CD1c-positive myeloid dendritic cell (primary cell): ENCODE measurements at regions not wholly inside any gene's neighbourhood (a gene's known extent, or its start where the extent isn't known, plus 50 kb on each side); places are given as distances from the start of the nearest gene placed in this dataset.

ENCODE experiments used
- DNase-seq: peaks from one replicate; pipeline ENCODE4 v3.0.0-alpha.2; 2016; ENCODE audit errors: extremely low spot score

DNA sequence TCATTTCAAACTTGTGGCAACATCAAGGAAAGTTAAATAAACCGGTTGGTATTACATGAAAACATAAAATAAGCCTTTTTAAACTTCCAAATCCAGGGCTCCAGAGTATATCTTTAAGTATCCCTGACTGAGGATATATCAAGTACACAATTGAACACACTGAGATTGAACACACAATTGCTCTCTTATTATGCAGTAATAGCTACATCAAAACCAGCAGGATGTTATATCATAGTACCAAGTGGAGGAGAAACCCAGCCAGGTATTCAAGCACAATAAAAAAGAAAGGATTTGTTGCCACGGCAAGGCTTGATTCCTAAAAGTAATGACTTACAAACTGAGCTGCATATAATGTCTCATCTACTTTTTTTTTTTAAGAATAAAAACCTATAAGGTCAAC, 605.8 kb downstream of the SPOCK3 start:
- DNase-seq, result no peak

GRCh38 chr4:166635367-166635766, 598.9 kb downstream of the SPOCK3 start:
- DNase-seq, result no peak

DNA sequence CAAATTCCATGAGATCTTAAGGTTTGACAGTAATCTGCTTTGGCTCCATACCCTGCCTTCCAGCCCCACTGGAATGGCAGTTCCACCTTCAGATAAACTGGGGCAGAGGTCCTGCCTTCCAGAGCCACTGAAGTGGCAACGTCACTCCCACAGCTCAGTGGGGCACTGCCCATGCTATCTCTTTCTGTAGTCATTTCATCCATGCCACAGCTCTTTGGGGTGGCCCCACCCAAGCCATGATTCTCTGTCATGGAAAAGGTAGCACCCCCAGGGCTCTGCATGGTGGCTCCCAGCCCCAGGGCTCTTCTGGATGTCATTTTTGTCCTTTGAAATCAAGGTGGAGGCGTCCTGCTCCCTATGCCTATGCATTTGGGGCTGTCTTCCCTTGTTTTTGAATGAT, 596.5 kb downstream of the SPOCK3 start:
- DNase-seq, result no peak

GRCh38 chr4:166655231-166655630, 579.1 kb downstream of the SPOCK3 start:
- no peak for DNase-seq

DNA sequence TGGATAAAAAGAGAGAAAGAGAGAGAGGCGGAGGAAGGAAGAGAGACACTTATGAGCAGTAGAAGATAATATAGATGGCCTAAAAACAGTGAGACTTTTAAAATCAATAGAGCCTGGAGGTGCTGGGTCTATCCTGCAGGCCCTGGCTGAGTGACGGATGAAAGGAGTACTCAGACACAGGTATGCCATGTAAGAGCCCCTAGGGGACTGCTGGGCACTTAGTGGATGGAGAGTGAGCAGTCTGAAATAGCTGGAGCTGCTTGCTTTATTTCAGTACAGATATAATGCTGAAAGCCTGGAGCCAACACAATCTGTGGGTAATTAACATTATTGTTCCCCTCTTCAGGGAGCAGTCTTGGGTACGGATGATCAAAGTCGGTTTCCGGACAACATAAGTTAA, 578.6 kb downstream of the SPOCK3 start:
- DNase-seq, result no peak

GRCh38 chr4:166657261-166657660, 577.0 kb downstream of the SPOCK3 start:
- DNase-seq, result no peak

- DNase-seq, result no peak
Measured at GRCh38 chr4:166658585-166658984, 575.7 kb downstream of the SPOCK3 start.

GRCh38 chr4:166662266-166662843, 571.9 kb downstream of the SPOCK3 start:
- DNase-seq, result no peak

GRCh38 chr4:166670341-166670740, 564.0 kb downstream of the SPOCK3 start:
- DNase-seq, result no peak

- DNase-seq, result no peak
Measured at GRCh38 chr4:166673911-166674310, 560.4 kb downstream of the SPOCK3 start.

DNA sequence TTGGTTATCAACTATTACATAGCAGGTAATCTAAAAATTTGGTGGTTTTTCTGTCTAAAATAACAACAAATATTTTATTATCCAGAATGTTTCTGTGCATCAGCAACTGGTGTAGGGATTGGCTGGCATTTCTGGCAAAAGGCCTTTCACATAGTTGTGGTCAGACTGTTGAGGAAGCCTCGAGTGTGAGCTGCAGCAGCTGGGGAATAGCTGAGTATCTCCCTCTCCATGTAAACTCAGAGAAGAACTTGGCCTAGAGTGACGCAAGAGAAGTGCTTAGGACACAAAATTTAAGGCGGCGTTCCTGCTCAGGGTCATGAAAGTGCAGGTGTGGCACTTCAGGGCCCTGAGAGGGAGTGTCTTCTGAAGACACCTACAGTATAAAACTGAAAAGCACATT, 558.9 kb downstream of the SPOCK3 start:
- DNase-seq, result no peak

DNA sequence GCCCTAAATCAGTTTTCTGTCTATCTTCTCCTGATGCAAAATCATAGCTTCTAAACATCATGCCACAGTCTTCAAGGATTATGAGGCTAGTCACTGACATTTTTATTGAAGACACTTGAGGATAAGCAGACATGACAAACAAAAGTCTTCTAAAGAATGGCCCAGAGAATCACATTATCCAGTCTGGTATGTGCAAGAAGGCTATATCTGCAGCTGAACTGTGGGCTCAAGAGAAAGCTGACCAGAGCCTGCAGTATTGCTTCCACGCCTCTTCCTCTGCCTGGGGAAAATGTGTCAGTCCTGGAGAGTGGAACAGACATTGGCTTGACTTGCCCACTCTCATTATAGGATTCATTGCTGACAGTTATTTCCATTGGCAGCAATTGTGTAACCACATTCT, 553.5 kb downstream of the SPOCK3 start:
- DNase-seq, result no peak

- DNase-seq, result no peak
Measured at GRCh38 chr4:166682200-166682599, 552.1 kb downstream of the SPOCK3 start.
